KBM-7 (cell line): ENCODE measurements at regions not wholly inside any gene's neighbourhood (a gene's known extent, or its start where the extent isn't known, plus 50 kb on each side); places are given as distances from the start of the nearest gene placed in this dataset.

Experiments used
- DNase-seq: peaks from one replicate; pipeline ENCODE4 v3.0.0-alpha.2; 2015
- in situ Hi-C: fragments of 300-500 bp; cut with MboI; formaldehyde crosslinking; loops from 2 replicates; pipeline ENCODE4 v1.14.3; 2020; ENCODE audit warnings: low sequenced_read_pairs, low pct_unique_long_range_greater_than_20kb, mixed read lengths

DNA sequence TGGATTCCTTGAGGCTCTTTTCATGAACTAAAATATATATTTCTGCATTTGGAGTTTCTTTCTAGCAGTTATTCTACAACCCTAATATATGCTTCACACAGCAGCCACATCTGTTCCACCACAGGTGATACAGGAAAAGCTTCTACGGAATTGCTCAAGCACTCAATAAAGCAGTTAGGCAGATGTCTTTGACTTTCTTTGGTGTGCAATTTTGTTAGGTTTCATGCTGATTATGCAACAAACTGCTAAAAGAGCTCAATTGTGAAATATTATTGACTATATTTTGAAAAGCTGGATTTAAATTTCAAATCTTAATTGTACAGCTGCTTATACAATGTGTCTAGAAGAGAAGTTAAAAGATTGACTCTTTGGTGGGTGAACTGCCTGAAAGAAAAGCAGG lies 1055.6 kb upstream of the FBXO33 start:
- in situ Hi-C loops: no loop called here

GRCh38 chr14:40485688-40486087 lies 1053.5 kb upstream of the FBXO33 start:
- no peak for DNase-seq
- in situ Hi-C loops: no loop called here

More for the DNA sequence above, 1055.6 kb upstream of the FBXO33 start:
- DNase-seq: no peak

DNA sequence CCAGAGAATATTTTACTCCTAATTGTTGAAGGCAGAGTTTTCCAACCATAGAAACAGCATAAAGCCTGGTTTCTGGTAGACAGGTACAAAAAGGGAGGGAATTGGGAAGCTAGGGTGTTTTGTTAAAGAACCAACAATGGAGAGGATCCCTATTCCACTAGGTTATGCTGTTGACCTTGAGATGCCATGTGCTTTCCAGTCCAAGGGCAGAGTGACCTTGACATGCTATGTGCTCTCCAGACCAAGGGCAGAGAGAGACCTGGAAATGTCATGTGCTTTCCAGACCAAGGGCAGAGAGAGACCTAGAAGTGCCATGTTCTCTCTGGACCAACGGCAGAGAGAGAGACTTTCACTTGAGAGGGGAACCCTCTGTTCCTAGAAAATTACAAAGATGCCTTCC lies 1043.8 kb upstream of the FBXO33 start:
- no peak for DNase-seq
- in situ Hi-C loops: no loop called here

DNA sequence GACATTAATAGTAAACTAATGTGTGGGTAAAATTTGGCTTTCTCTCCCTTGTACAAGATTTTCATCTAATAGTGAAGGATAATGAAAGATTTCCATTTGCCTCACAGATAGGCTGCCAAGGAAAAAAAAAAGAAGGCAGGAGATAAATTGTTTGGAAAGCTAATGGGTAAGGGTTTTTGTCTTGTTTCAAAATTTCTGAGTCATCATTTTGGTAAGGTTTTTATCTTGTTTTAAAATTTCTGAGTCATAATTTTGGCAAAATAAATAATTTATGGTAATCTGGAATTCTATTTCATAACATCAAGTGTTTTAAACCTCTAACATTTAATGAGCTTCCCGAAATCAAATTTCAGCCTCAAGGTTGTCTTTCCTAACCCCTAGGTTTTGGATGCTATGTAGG lies 1035.7 kb upstream of the FBXO33 start:
- in situ Hi-C loops: no loop called here
- DNase-seq: no peak

DNA sequence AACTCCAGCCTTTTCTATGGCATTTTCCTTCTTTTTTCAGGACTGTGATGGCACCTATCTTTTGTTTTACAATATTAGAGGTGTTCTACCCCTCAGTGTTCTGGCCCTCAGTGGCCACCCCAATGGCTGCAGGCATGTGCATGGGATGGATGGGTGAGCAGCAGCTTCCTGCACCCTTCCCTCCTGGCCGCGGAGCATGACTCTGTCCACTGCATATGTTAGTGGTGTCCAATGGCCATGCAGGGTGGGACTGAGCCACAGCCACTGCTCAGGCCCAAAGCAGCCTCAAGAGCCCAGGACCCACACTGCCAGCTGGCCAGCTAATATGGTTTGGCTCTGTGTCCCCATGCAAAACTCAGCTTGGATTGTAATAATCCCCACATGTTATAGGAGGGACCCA lies 1032.3 kb upstream of the FBXO33 start:
- DNase-seq: no peak
- in situ Hi-C loops: no loop called here

DNA sequence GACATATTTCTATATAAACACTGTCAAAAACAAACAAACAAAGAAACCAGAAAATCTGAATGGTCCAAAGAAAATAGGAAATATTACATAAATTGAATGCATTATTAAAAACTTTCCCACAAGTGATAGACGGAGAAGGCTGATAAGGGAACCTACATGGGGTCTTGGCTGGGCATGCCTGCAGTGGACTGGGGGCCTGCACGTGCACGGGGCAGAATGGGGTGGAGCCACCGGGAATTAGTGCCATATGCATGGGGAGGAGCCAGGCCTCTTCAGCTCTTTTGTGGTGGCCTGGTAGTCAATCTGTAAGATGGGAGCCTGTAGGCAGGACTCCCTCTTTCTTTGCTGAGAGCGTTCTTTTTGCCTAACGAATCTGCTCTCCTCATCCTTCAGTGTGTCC lies 1031.7 kb upstream of the FBXO33 start:
- in situ Hi-C loops: no loop called here
- DNase-seq: no peak

DNA sequence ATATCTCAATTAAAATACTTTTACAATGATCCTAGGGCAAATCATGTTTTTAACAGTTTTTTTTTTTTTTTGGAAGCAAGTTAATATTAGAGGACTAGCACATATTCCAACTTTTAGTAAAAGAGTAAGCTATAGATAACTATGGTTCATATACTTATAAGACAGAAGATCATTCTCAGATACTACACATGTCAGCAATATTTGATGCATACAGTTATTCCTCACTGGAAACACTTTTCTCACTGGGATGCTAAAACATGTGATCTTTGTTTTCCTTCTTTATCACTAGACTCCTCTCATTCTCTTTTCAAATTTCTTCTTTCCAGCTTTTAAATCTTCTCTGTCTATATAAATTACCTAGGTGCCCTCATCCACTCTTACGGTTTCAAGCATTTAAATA lies 1020.4 kb upstream of the FBXO33 start:
- in situ Hi-C loops: no loop called here
- DNase-seq: no peak

DNA sequence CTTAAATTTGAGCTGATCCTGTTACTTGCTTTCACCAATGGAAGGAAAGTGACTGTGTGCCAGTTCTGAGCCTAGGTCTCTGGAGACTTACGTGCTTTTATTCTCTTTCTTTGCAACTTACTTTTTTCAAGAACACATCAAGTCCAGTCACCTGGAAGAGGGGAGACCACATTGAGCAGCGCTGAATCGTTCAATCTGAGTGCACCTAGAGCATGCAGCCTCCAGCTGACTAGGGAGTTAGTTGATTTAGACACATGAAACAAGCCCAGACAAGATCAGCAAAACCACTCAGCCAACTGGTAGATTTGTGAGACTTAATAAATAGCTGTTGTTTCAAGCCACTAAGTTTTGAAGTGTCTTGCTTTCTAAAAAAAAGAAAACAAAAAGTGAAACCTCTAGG lies 1014.8 kb upstream of the FBXO33 start:
- in situ Hi-C loops: no loop called here
- no peak for DNase-seq

- DNase-seq: no peak
- in situ Hi-C loops: no loop called here
Measured at GRCh38 chr14:40445020-40445419, 1012.8 kb upstream of the FBXO33 start.

GRCh38 chr14:40436551-40436950 lies 1004.3 kb upstream of the FBXO33 start:
- in situ Hi-C loops: no loop called here
- no peak for DNase-seq

GRCh38 chr14:40417777-40418401 lies 985.7 kb upstream of the FBXO33 start:
- in situ Hi-C loops: no loop called here
- DNase-seq: peak; percentile 50

GRCh38 chr14:40416565-40416964 lies 984.3 kb upstream of the FBXO33 start:
- no peak for DNase-seq
- in situ Hi-C loops: no loop called here

GRCh38 chr14:40414386-40414785 lies 982.2 kb upstream of the FBXO33 start:
- in situ Hi-C loops: no loop called here
- no peak for DNase-seq

GRCh38 chr14:40413136-40413535 lies 980.9 kb upstream of the FBXO33 start:
- in situ Hi-C loops: no loop called here

DNA sequence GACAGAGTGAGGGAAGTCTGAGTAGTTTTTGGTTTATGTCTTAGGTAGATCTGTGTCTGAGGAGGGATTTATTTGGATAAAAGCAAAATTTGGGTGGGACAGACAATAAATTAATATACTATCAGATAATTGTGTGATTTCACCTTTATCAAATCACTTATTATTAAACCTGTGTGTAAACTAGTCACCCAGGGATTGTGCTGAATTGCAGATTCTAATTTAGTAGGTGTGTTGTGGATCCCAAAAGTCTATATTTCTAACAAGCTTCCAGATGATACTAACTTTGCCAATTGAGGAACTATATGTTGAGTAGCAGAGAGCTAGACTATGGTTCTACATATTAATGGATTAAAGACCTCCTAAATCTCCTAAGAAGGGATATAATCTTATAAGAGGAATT lies 978.5 kb upstream of the FBXO33 start:
- in situ Hi-C loops: no loop called here
- no peak for DNase-seq

More at GRCh38 chr14:40413136-40413535, 980.9 kb upstream of the FBXO33 start:
- no peak for DNase-seq

DNA sequence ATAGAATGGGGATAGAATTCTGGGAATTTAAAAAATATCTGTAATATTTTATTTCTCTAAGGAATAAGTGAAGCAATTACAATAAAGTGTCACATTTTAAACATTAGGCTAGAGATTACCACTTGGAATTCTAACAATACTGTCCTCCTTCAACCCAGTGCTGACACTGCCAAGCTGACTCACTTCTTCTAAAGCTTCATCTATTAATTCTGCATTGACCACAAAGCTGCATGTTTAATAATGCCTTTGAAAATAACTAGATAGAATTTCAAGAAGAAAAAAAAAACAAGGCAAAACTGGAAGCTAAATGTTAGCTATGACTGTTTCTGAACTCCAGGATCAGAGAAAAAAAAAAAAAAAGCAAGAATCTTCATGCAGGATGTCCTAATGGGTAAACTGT lies 970.7 kb upstream of the FBXO33 start:
- DNase-seq: no peak
- in situ Hi-C loops: no loop called here

GRCh38 chr14:40398981-40399380 lies 966.7 kb upstream of the FBXO33 start:
- in situ Hi-C loops: no loop called here
- no peak for DNase-seq

DNA sequence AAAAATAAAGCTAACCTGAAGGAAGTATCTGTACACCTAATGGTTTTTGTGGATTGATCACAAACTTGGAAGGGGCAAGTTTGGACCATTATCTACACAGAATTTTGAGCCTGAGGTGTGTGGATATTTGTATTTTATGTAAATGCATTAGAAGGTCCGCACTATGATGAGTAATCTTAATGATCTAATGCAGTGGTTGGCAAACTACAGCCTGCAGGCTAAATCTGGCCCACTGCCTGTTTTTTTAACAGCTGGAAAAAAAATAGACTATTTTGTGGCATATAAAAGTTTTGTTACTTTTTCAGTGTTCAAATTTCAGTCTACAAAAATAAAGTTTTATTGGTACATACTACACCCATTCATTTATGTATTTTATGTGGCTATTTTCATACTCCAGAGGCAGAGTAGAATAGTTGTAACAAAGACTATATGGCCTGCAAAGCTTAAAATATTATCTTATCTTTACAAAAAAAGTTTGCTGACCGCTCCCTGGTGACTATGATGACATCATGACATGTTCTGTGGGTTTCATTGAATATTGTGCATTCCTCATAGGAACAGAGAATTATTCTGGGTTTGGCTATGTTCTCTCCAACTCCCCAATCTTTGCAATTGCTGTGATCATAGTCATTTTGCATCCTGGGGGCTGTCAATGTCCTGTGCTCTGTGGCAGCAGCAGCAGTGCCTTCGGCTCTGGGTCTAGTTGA lies 962.6 kb upstream of the FBXO33 start:
- in situ Hi-C loops: no loop called here
- no peak for DNase-seq

GRCh38 chr14:40393143-40393542 lies 960.9 kb upstream of the FBXO33 start:
- in situ Hi-C loops: no loop called here

GRCh38 chr14:40386433-40386832 lies 954.2 kb upstream of the FBXO33 start:
- DNase-seq: no peak
- in situ Hi-C loops: no loop called here

More at GRCh38 chr14:40393143-40393542, 960.9 kb upstream of the FBXO33 start:
- DNase-seq: no peak

- in situ Hi-C loops: no loop called here
- DNase-seq: no peak
Measured at GRCh38 chr14:40374221-40374620, 942.0 kb upstream of the FBXO33 start.
